ENCODE measurements at regions not wholly inside any gene's neighbourhood (a gene's known extent, or its start where the extent isn't known, plus 50 kb on each side); places are given as distances from the start of the nearest gene placed in this dataset.

DNA sequence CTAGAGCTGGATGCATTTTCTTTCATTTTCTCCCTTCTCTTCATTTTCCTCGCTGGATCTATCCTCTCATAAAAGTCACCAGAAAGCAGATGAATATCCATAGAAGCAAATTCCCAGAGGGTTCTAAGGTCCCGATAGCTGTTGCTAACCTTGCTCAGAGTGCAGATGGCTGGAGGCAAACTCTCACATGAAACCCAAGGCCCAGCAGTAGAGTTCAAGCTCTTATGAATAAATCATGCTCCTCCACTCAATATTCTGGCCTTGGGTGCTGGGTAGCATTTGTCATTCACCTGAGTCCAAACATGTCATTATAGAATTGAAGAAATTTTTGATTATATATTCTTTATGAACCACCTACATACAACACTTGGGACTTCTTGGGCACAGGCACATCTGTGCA lies 539.7 kb upstream of the MARCKS start:
- no peak for DNase-seq (ENCODE audit: low read depth, low spot score)
- CTCF ChIA-PET: interaction anchor here (1.2 to 1.5 kb wide), 2 partner anchors 10 to 14 kb away, joined by 4 read pairs; no protein-coding TSS in a partner anchor
- POLR2A ChIA-PET: no interaction called here
- no peak overlapping the region for H3K4me3 ChIP-seq (ENCODE audit: low read depth, low read length)
- TF ChIP-seq, protein P1, sequence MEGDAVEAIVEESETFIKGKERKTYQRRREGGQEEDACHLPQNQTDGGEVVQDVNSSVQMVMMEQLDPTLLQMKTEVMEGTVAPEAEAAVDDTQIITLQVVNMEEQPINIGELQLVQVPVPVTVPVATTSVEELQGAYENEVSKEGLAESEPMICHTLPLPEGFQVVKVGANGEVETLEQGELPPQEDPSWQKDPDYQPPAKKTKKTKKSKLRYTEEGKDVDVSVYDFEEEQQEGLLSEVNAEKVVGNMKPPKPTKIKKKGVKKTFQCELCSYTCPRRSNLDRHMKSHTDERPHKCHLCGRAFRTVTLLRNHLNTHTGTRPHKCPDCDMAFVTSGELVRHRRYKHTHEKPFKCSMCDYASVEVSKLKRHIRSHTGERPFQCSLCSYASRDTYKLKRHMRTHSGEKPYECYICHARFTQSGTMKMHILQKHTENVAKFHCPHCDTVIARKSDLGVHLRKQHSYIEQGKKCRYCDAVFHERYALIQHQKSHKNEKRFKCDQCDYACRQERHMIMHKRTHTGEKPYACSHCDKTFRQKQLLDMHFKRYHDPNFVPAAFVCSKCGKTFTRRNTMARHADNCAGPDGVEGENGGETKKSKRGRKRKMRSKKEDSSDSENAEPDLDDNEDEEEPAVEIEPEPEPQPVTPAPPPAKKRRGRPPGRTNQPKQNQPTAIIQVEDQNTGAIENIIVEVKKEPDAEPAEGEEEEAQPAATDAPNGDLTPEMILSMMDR (IDR thresholded peaks at IDR 0.05; ENCODE audit: insufficient read depth, low read length, missing control alignments): no peak

DNA sequence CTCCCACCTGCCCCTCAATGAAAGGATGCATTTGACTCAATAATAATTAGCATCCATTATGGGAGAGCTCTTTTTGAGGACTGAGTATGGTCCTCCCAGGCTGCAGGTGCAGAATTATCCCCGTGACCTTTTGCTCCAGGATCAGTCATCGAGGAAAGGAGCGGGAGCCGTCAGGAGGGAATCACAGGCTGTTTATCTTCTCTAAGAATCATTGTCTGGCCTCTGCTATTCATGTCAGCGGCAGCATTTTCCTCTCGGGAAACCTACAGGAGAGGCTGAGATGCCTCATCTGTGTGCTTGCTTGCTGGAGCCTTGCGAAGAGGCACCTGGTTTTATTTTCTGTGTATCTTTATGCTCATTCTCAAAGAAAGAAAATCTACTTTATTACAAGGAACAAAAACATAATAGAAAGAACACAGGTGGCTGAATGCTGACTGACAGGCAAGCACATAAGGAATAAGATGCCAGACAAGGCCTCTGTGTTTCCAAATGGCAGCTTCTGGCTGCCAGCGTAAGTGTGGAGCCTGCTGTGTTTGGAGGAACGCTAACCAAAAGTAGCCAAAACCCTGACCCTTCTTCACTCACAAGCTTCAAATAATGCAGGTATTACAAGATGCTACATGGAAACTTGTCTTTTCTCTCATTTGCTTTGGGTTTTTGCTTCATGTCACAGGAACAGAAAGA lies 539.1 kb upstream of the MARCKS start:
- TF ChIP-seq, protein P1 (IDR thresholded peaks at IDR 0.05; ENCODE audit: insufficient read depth, low read length, missing control alignments): no peak
- no peak overlapping the region for H3K4me3 ChIP-seq (ENCODE audit: low read depth, low read length)
- DNase-seq (ENCODE audit: low read depth, low spot score): no peak
- POLR2A ChIA-PET: no interaction called here
- CTCF ChIA-PET: interaction anchor here (1.2 to 1.5 kb wide), 2 partner anchors 11 to 13 kb away, joined by 4 read pairs; no protein-coding TSS in a partner anchor

DNA sequence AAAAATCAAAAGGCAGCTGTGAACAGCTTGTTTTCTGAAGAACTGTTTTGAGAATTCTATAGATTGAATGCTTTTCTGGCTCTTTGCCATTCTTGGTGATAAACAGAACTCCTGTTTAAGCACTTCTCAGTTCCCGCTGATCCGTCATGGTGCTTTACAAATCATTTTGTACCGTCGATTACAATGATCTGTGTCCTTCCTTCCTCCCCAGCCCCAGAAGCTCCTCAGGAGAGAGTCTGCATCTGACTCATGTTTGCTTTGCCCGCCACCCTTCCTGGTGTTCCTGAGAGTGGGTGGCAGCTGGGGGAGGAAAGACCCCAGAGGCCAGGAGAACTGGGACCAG lies 538.6 kb upstream of the MARCKS start:
- ChIA-PET CTCF (interaction anchor here (1.3 kb wide), 1 partner anchor 12 kb away, joined by 4 read pairs; no protein-coding TSS in a partner anchor), POLR2A (no interaction called here)
- DNase-seq (ENCODE audit: low read depth, low spot score): no peak
- H3K4me3 ChIP-seq (ENCODE audit: low read depth, low read length): no peak overlapping the region
- TF ChIP-seq, protein P1 (IDR thresholded peaks at IDR 0.05; ENCODE audit: insufficient read depth, low read length, missing control alignments): no peak

- ChIA-PET POLR2A (no interaction called here), CTCF (no interaction called here)
- no peak for DNase-seq (ENCODE audit: low read depth, low spot score)
- H3K4me3 ChIP-seq (ENCODE audit: low read depth, low read length): no peak overlapping the region
- TF ChIP-seq, protein P1 (IDR thresholded peaks at IDR 0.05; ENCODE audit: insufficient read depth, low read length, missing control alignments): no peak
Observed at GRCh38 chr6:113320653-113321052, 536.5 kb upstream of the MARCKS start.

DNA sequence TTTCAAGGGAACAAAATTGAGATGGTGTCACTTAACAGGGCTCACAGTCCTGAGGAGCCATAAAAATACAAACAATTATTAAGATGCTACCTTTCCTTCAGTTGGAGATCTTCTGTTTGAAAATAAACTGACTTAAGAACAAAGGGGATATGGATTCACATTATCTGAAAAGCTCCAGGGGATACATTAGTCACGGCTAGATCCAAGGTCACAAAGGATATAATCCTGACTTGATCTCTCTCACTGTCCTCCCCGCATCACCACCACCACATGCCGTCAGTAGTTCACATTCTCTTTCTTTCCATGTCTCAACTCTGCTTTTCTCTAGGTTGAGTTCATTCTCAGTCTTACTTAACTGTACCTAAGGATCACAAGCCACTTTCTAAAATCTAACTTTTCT lies 530.4 kb upstream of the MARCKS start:
- ChIA-PET POLR2A (no interaction called here), CTCF (no interaction called here)
- H3K4me3 ChIP-seq (ENCODE audit: low read depth, low read length): no peak overlapping the region
- TF ChIP-seq, protein P1 (IDR thresholded peaks at IDR 0.05; ENCODE audit: insufficient read depth, low read length, missing control alignments): no peak
- DNase-seq (ENCODE audit: low read depth, low spot score): no peak

- DNase-seq (ENCODE audit: low read depth, low spot score): no peak
- CTCF ChIA-PET: no interaction called here
- H3K4me3 ChIP-seq (ENCODE audit: low read depth, low read length): no peak overlapping the region
- POLR2A ChIA-PET: no interaction called here
- TF ChIP-seq, protein P1 (IDR thresholded peaks at IDR 0.05; ENCODE audit: insufficient read depth, low read length, missing control alignments): no peak
Observed at GRCh38 chr6:113328886-113329381, 528.2 kb upstream of the MARCKS start.
